ENCODE measurements at regions not wholly inside any gene's neighbourhood (a gene's known extent, or its start where the extent isn't known, plus 50 kb on each side); places are given as distances from the start of the nearest gene placed in this dataset.

DNA sequence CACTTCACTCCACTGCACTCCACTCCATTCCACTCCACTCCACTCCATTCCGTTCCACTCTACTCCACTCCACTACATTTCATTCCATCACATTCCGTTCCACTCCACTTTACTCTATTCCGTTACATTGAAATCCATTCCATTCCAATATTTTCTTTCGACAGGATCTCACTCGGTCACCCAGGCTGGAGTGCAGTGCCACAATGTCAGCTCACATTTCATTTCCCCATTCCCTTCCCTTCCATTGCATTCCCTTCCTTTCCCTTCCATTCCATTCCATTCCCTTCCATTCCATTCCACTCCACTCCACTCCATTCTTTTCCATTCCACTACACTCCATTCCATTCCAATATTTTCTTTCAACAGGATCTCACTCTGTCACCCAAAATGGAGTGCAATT is 1407.6 kb upstream of the USP9Y start:
- H3K27me3 ChIP-seq, result no peaks in the 10 kb centered on the region
- no peaks in the 10 kb centered on the region for H3K36me3 ChIP-seq
- no peaks in the 10 kb centered on the region for H3K9me3 ChIP-seq
- 34 to 37% methylated on average over 5 of the region's 5 CpGs for WGBS, 2 donors
- intact Hi-C loops (cut with DNase I), result no loop called here
- TF ChIP-seq, protein P1, sequence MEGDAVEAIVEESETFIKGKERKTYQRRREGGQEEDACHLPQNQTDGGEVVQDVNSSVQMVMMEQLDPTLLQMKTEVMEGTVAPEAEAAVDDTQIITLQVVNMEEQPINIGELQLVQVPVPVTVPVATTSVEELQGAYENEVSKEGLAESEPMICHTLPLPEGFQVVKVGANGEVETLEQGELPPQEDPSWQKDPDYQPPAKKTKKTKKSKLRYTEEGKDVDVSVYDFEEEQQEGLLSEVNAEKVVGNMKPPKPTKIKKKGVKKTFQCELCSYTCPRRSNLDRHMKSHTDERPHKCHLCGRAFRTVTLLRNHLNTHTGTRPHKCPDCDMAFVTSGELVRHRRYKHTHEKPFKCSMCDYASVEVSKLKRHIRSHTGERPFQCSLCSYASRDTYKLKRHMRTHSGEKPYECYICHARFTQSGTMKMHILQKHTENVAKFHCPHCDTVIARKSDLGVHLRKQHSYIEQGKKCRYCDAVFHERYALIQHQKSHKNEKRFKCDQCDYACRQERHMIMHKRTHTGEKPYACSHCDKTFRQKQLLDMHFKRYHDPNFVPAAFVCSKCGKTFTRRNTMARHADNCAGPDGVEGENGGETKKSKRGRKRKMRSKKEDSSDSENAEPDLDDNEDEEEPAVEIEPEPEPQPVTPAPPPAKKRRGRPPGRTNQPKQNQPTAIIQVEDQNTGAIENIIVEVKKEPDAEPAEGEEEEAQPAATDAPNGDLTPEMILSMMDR (IDR thresholded peaks at IDR 0.05), result no peak
- ATAC-seq, result no peak
- H3K4me3 ChIP-seq, result no peak overlapping the region
- H3K27ac ChIP-seq, result no peak overlapping the region
- H3K4me1 ChIP-seq, result no peaks in the 10 kb centered on the region
- no peak for FAIRE-seq
- no peak for DNase-seq

DNA sequence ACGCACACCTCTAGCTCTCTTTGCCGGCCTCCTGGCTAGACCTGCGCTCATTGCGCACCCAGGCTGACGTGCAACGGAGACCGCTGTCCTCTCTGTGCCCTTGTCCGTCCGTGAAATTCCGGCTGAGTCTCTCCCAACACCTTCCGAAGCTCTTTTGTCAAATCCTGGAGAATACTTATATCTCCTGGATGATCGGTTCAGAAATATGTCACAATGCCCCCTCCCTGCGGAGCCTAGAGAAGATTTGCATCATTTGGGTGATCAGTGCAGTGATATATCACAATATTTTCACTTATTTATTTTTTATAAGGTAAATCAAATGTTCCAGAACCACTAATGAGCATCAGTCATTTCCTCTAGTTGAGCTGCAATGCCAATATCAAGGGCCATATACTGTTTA is 1366.9 kb upstream of the USP9Y start:
- H3K9me3 ChIP-seq, result no peaks in the 10 kb centered on the region
- TF ChIP-seq, protein P1 (IDR thresholded peaks at IDR 0.05), result no peak
- DNase-seq (peak in 3 of 6 donors; percentile 2 to 39 (median 13)), FAIRE-seq (no peak), ATAC-seq (no peak)
- intact Hi-C loops (cut with DNase I), result no loop called here
- H3K27me3 ChIP-seq, result no peaks in the 10 kb centered on the region
- no peak overlapping the region for H3K4me3 ChIP-seq
- WGBS, 2 donors, result 48 to 65% methylated on average over 13 of the region's 13 CpGs
- H3K4me1 ChIP-seq, result no peaks in the 10 kb centered on the region
- no peak overlapping the region for H3K27ac ChIP-seq
- H3K36me3 ChIP-seq, result no peaks in the 10 kb centered on the region
